K562 (cell line): ENCODE measurements at regions not wholly inside any gene's neighbourhood (a gene's known extent, or its start where the extent isn't known, plus 50 kb on each side); places are given as distances from the start of the nearest gene placed in this dataset.

Experiments used
- ATAC-seq: fragments of 200-7000 bp; cut with Tn5 transposase; 3 replicates; pipeline ENCODE4 v1.9.1; 2020; ENCODE audit warnings: moderate library complexity
- BruUV-seq: library from RNA; stranded (reverse); fragments of 400-500 nt; replicated peaks from 2 replicates; lab custom pipeline; 2021; lab: Mats Ljungman, UMichigan
- CTCF ChIA-PET: fragments of 300-600 bp; formaldehyde crosslinking; extraction: SDS; loops from one replicate; lab custom pipeline; 2021; ENCODE audit warnings: low intra/inter-chr PET ratio; lab: Yijun Ruan, JAX
- POLR2A ChIA-PET: fragments of 300-600, 350-650 bp; sonication (Branson Sonifier 250); formaldehyde crosslinking; extraction: SDS; loops from one replicate; lab custom pipeline; 2021; ENCODE audit warnings: antibody characterized with exemption, inconsistent platforms; lab: Yijun Ruan, JAX
- DNase-seq, 4 experiments: peaks; one replicate each; pipeline versions ENCODE4 v3.0.0 to v3.0.0-alpha.2; 2011 to 2018; ENCODE audit warnings: low spot score in 3 of 4, mixed read lengths in 3 of 4; ENCODE audit errors: extremely low read depth in 1 of 4
- FAIRE-seq: peaks from 2 replicates; lab custom pipeline; 2011; peaks lifted over from hg19 to GRCh38; lab: Jason Lieb, UNC
- H2AFZ ChIP-seq: 2 replicates; pipeline ENCODE4 v1.6.0; 2011; ENCODE audit warnings: low read depth, low read length, control low read depth, inconsistent platforms
- H3K27ac ChIP-seq: fragments of 200-600 bp; 3 replicates; pipeline ENCODE4 v1.8.0; 2011; ENCODE audit warnings: low read depth, mild to moderate bottlenecking, control low read depth, inconsistent platforms, low read length, moderate library complexity, mixed read lengths; ENCODE audit errors: extremely low read depth
- H3K27me3 ChIP-seq, 2 experiments: fragments of 300-600 bp in 1 of 2; 2 replicates in 1 of 2; 3 replicates in 1 of 2; pipeline versions ENCODE4 v1.6.0 to v1.8.0; 2011; ENCODE audit warnings: inconsistent platforms in 2 of 2, low read length in 2 of 2, mild to moderate bottlenecking in 1 of 2, mixed read lengths in 1 of 2, moderate library complexity in 1 of 2; ENCODE audit not compliant: control insufficient read depth in 2 of 2, insufficient read depth in 2 of 2
- H3K36me3 ChIP-seq: fragments of 300-600 bp; 3 replicates; pipeline ENCODE4 v1.8.0; 2011; ENCODE audit warnings: mild to moderate bottlenecking, low read length, inconsistent platforms; ENCODE audit not compliant: control insufficient read depth, insufficient read depth
- H3K4me1 ChIP-seq, 2 experiments: fragments of 200-600 bp in 1 of 2; replicated peaks in 1 of 2; 2 replicates in 1 of 2; 3 replicates in 1 of 2; pipeline versions ENCODE4 v1.5.1 to v1.8.0; 2011; ENCODE audit warnings: inconsistent platforms in 2 of 2, low read length in 2 of 2, mild to moderate bottlenecking in 1 of 2, mixed read lengths in 1 of 2, moderate library complexity in 1 of 2; ENCODE audit not compliant: control insufficient read depth in 2 of 2, insufficient read depth in 2 of 2
- H3K4me2 ChIP-seq: 2 replicates; pipeline ENCODE4 v1.6.1; 2011; ENCODE audit warnings: low read length, control low read depth, inconsistent platforms, mixed read lengths; ENCODE audit not compliant: insufficient read depth
- H3K4me3 ChIP-seq: fragments of 200-600 bp; sonication (generic), shearing (Covaris generic); 2 replicates; pipeline ENCODE4 v1.5.1; 2016; ENCODE audit warnings: control low read depth, inconsistent platforms
- H3K79me2 ChIP-seq: fragments of 200-600 bp; 3 replicates; pipeline ENCODE4 v1.8.0; 2011; ENCODE audit warnings: low read length, inconsistent platforms; ENCODE audit not compliant: control insufficient read depth, insufficient read depth
- H3K9ac ChIP-seq, 2 experiments: 2 replicates each; pipeline versions ENCODE4 v1.6.0 to v1.6.1; 2011; ENCODE audit warnings: low read depth in 2 of 2, low read length in 2 of 2, control low read depth in 1 of 2, inconsistent platforms in 1 of 2, mild to moderate bottlenecking in 1 of 2, mixed read lengths in 1 of 2; ENCODE audit not compliant: insufficient read depth in 1 of 2
- H3K9me1 ChIP-seq: one replicate; pipeline ENCODE4 v1.6.0; 2011; ENCODE audit warnings: inconsistent platforms, mild to moderate bottlenecking, low read length, moderate library complexity; ENCODE audit not compliant: control insufficient read depth, insufficient read depth
- H3K9me3 ChIP-seq: replicated peaks from 2 replicates; pipeline ENCODE4 v1.5.1; 2011; ENCODE audit warnings: low read depth, low read length, inconsistent platforms; ENCODE audit not compliant: control insufficient read depth, insufficient read depth
- H4K20me1 ChIP-seq: replicated peaks from 2 replicates; pipeline ENCODE4 v1.6.1; 2011; ENCODE audit warnings: low read length, inconsistent platforms, mixed read lengths; ENCODE audit not compliant: control insufficient read depth, insufficient read depth
- C11orf30 ChIP-seq: fragments of 450-650 bp; IDR thresholded peaks from 2 replicates; pipeline ENCODE4 v1.6.1; 2016; ENCODE audit warnings: low read depth, mild to moderate bottlenecking
- CREBBP ChIP-seq: IDR thresholded peaks from one replicate; pipeline ENCODE4 v1.6.1; 2012; ENCODE audit warnings: low read depth, mild to moderate bottlenecking, control low read depth, inconsistent platforms, low read length
- MCM5 ChIP-seq: fragments of 450-650 bp; IDR thresholded peaks from 2 replicates; pipeline ENCODE4 v1.6.1; 2016; ENCODE audit warnings: low read depth
- RBM39 ChIP-seq: fragments of 200-400 bp; formaldehyde crosslinking; optimal IDR thresholded peaks from 2 replicates; pipeline ENCODE3; 2018; ENCODE audit warnings: low read depth, low read length
- TAF9B ChIP-seq: fragments of 450-650 bp; IDR thresholded peaks from 2 replicates; pipeline ENCODE4 v1.6.1; 2018; ENCODE audit warnings: mild to moderate bottlenecking; ENCODE audit not compliant: partially characterized antibody
- TCF7 ChIP-seq: sonication (generic); IDR thresholded peaks from 2 replicates; pipeline ENCODE4 v1.6.1; 2016; ENCODE audit warnings: antibody characterized with exemption, borderline replicate concordance
- ZNF146 ChIP-seq: IDR thresholded peaks from one replicate; pipeline ENCODE4 v1.6.1; 2018; ENCODE audit warnings: missing compliant biosample characterization; ENCODE audit not compliant: unreplicated experiment
- ZNF586 ChIP-seq: fragments of 450-650 bp; formaldehyde crosslinking; conservative IDR thresholded peaks from 2 replicates; pipeline ENCODE4 v1.4.0; 2020; ENCODE audit warnings: mild to moderate bottlenecking, moderate library complexity
- WGBS: fragments of 100-300 bp; shearing (Covaris generic); methylation state at CpG from one replicate; pipeline ENCODE4 v1.1.6; 2016; ENCODE audit warnings: low coverage, mixed read lengths; ENCODE audit not compliant: insufficient coverage; ENCODE audit errors: missing lambda C conversion rate; 5-methylcytosine and 5-hydroxymethylcytosine counted together
- in situ Hi-C: fragments of 300-500 bp; cut with MboI; formaldehyde crosslinking; loops from 4 replicates; pipeline ENCODE4 v1.15.0; 2018; ENCODE audit warnings: inconsistent platforms, mixed read lengths
- intact Hi-C: fragments of 100-400 bp; cut with micrococcal nuclease; formaldehyde crosslinking; loops from 2 replicates; pipeline ENCODE4 v1.14.2; 2022
- TF ChIP-seq, protein P1 (sequence below): fragments of 250-450 bp; sonication (Bioruptor Pico); IDR thresholded peaks from 2 replicates; pipeline ENCODE4 v1.5.0; 2021; ENCODE audit warnings: mild to moderate bottlenecking, moderate library complexity
- TF ChIP-seq, protein P2 (sequence below): fragments of 250-450 bp; sonication (Bioruptor Pico); IDR thresholded peaks from 2 replicates; pipeline ENCODE4 v1.9.0; 2021; ENCODE audit warnings: mild to moderate bottlenecking, inconsistent platforms

DNA sequence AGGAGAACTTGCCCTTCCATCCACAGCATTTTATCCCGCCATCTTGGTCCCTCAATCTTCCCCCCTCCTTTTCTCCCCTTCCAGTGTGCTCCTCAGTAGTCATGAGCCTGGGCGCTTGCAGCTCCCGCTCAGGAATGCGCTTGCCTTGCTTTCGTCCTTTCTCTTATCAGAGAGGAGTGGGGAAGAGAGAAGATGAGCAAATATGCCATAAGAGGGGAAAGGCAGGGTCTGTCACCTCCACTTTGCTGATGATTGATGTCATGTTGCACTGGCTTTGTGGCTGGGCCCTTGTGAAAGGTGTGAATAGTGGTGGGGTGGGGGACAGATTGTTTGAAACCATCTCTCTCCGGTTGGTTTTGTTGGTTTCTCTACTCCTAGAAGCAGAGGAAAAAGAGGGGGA is 569.3 kb downstream of the TNS1 start:
- Histone ChIP-seq H3K4me2 (no peak overlapping the region), H3K36me3 (no peaks in the 10 kb centered on the region), H3K4me3 (no peak overlapping the region), H3K79me2 (no peaks in the 10 kb centered on the region)
- no peak for ATAC-seq
- no TSS peak for BruUV-seq
- in situ Hi-C loops, result no loop called here
- intact Hi-C loops, result no loop called here
- TF ChIP-seq CREBBP, result no peak
- no peak for TF ChIP-seq TAF9B
- TF ChIP-seq MCM5, result no peak
- no peak for TF ChIP-seq RBM39
- TF ChIP-seq, all 486 proteins: peak for 0
- H3K4me1 ChIP-seq, result peaks cover 0 to 7% of the 10 kb centered on the region in 2 experiments; a peak in 2 of 5 replicates
- no peak for FAIRE-seq
- POLR2A ChIA-PET, result interaction anchor here (0.6 kb wide), 1 partner anchor 35 kb away, joined by 3 read pairs; no protein-coding TSS in a partner anchor
- CTCF ChIA-PET, result no interaction called here
- no peak overlapping the region for H3K27ac ChIP-seq
- H3K27me3 ChIP-seq, result no peaks in the 10 kb centered on the region
- 10% methylated on average over 4 of the region's 6 CpGs for WGBS
- DNase-seq, result no peak
- H2AFZ ChIP-seq, result no peak overlapping the region
- H3K9ac ChIP-seq, result no peak overlapping the region
- H3K9me1 ChIP-seq, result no peaks in the 10 kb centered on the region
- H3K9me3 ChIP-seq, result no peaks in the 10 kb centered on the region
- H4K20me1 ChIP-seq, result no peaks in the 10 kb centered on the region

DNA sequence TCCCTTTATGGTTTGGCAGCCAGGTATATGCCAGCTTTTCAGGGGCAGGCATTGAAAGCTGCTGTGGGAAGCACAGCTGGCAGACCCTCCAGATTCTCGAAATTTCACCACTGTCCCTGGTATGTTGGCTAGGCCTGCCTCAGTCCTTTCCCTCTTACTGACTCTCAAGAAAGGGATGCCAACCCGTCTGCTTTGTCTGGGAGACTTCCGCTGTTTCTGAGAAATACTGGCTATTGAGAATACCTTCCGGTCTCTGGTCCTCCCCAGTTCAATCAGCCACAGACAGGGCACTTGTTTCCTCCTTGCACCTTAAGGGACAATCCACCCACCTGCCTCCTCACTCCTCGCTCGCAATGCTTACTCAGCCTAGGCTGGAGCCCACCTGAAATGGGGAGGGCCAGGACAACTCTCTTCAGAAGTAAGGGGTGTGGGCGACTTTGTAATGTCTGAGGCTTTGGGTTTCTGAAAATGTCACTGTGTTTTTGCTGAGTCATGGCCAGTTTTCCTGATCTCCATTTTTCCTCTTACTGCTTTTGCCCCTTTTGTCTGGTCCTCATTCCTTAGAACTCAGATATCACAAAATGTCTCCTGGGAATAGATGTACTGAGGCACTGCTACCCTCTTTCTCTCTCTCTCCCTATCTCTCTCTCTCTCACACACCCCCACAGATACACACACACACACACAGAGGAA is 571.1 kb downstream of the TNS1 start:
- in situ Hi-C loops (no loop called here), intact Hi-C loops (no loop called here)
- no peak for FAIRE-seq
- TF ChIP-seq C11orf30 (peak; percentile 91), ZNF146 (CRISPR knock-in tag) (no peak), ZNF586 (no peak), TCF7 (no peak)
- TF ChIP-seq, protein P1, sequence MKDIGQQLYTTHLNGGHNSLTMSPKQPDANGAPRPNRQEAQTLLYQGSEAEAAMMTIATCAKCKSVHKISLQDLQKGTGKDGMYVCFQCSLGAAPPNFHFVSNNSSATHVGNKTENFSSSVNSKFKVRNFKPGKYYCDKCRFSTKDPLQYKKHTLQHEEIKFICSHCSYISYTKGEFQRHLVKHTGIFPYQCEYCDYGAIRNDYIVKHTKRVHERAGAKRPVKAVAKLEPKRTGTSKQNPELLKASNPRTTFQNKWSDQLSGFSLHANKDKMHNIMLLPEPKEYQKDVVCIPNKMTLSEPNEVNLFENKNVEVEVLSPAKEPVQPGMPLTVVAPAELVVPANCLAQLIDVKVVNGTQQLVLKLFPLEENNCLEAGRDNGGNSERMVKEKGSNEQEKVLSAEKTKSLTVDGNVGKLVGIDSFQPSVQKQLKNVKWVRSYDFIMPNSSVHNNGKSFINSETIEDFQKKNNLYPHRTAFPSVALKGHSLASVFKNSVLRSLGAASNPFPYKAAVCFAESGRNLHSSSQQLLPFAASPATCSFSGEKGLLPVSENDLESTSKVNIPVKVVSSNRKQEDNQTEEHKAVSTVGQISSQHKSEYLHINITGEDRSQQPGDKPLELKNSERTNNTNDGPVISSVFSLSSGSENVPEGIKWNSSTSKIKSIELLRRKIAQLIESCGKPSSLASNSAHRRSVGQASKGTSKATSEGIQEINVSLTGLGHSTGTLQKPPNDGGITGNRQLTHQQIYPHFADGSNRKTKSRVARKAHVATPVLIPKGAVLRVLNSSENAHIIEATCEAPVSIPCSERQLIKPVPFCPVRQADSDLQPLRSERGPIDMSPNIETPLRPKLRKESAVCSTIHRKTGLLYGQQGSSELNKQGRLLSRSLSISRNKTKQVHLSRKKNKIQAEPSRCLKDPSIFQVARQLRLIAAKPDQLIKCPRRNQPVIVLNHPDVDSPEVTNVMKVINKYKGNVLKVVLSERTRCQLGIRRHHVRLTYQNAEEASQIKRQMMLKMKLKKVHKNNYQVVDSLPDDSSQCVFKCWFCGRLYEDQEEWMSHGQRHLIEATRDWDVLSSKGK (CRISPR knock-in tag), result no peak
- TF ChIP-seq, protein P2, sequence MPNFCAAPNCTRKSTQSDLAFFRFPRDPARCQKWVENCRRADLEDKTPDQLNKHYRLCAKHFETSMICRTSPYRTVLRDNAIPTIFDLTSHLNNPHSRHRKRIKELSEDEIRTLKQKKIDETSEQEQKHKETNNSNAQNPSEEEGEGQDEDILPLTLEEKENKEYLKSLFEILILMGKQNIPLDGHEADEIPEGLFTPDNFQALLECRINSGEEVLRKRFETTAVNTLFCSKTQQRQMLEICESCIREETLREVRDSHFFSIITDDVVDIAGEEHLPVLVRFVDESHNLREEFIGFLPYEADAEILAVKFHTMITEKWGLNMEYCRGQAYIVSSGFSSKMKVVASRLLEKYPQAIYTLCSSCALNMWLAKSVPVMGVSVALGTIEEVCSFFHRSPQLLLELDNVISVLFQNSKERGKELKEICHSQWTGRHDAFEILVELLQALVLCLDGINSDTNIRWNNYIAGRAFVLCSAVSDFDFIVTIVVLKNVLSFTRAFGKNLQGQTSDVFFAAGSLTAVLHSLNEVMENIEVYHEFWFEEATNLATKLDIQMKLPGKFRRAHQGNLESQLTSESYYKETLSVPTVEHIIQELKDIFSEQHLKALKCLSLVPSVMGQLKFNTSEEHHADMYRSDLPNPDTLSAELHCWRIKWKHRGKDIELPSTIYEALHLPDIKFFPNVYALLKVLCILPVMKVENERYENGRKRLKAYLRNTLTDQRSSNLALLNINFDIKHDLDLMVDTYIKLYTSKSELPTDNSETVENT (CRISPR knock-in tag), result no peak

More for the DNA sequence above, 571.1 kb downstream of the TNS1 start:
- no peaks in the 10 kb centered on the region for H3K36me3 ChIP-seq
- H3K79me2 ChIP-seq, result no peaks in the 10 kb centered on the region
- H3K4me2 ChIP-seq, result peak overlapping the region; percentile 25; the same call in 1 of the 2 replicates
- no peaks in the 10 kb centered on the region for H3K9me1 ChIP-seq
- POLR2A ChIA-PET, result interaction anchor here (0.7 kb wide), 1 partner anchor 224 kb away, joined by 3 read pairs; no protein-coding TSS in a partner anchor
- H3K4me3 ChIP-seq, result no peak overlapping the region
- H3K9ac ChIP-seq, result no peak overlapping the region
- DNase-seq, result peak in 2 of 4 experiments; percentile 6 to 10
- peak overlapping the region; percentile 77 for H2AFZ ChIP-seq
- H3K27ac ChIP-seq, result no peak overlapping the region
- 33% methylated on average over 7 of the region's 7 CpGs for WGBS
- CTCF ChIA-PET, result no interaction called here
- peaks cover 0 to 3% of the 10 kb centered on the region in 2 experiments; a peak in 1 of 5 replicates for H3K27me3 ChIP-seq
- H3K4me1 ChIP-seq, result peaks cover 0 to 7% of the 10 kb centered on the region in 2 experiments; a peak in 2 of 5 replicates
- no peaks in the 10 kb centered on the region for H3K9me3 ChIP-seq
- H4K20me1 ChIP-seq, result no peaks in the 10 kb centered on the region
- BruUV-seq, result no TSS peak
- 0 out of 3 replicates have a peak, but pooled peaks have one; percentile 26 for ATAC-seq
